B cell (primary cell): ENCODE measurements at regions not wholly inside any gene's neighbourhood (a gene's known extent, or its start where the extent isn't known, plus 50 kb on each side); places are given as distances from the start of the nearest gene placed in this dataset.

ENCODE experiments used
- ATAC-seq: fragments of 200-7000 bp; cut with Tn5 transposase; one replicate; pipeline ENCODE4 v1.10.0; 2021; ENCODE audit warnings: low read depth, mild to moderate bottlenecking, moderate number of reproducible peaks, moderate library complexity
- CTCF ChIA-PET: fragments of 350-600 bp; sonication (Branson Sonifier 250); formaldehyde crosslinking; loops from one replicate; lab custom pipeline; 2021; ENCODE audit warnings: antibody characterized with exemption, inconsistent platforms; lab: Charles Lee
- POLR2A ChIA-PET: fragments of 350-600 bp; sonication (Branson Sonifier 250); formaldehyde crosslinking; loops from one replicate; lab custom pipeline; 2021; ENCODE audit warnings: antibody characterized with exemption; lab: Charles Lee
- DNase-seq: peaks from one replicate; pipeline ENCODE4 v3.0.0; 2013
- H2AFZ ChIP-seq: 2 replicates; pipeline ENCODE4 v1.6.1; 2012; ENCODE audit warnings: mild to moderate bottlenecking, low read depth, low read length; ENCODE audit not compliant: insufficient read depth, poor library complexity, severe bottlenecking
- H3K27ac ChIP-seq, 2 donors: 1 replicate in 1 of 2; 2 replicates in 1 of 2; pipeline ENCODE4 v1.5.1; 2012 to 2013; ENCODE audit warnings: low read length in 2 of 2, mild to moderate bottlenecking in 2 of 2, moderate library complexity in 1 of 2
- H3K27me3 ChIP-seq, 4 experiments: fragments of 200-600 bp in 1 of 4; sonication (generic) in 1 of 4; replicated peaks in 1 of 4; 1 replicate in 2 of 4; 2 replicates in 2 of 4; pipeline versions ENCODE4 v1.6.1 to v1.7.0; 2013 to 2016; ENCODE audit warnings: low read length in 3 of 4, mild to moderate bottlenecking in 2 of 4, mixed read lengths in 1 of 4, moderate library complexity in 1 of 4; ENCODE audit not compliant: insufficient read depth in 4 of 4, control insufficient read depth in 3 of 4; ENCODE audit errors: control extremely low read depth in 1 of 4
- H3K36me3 ChIP-seq, 2 experiments: replicated peaks in 1 of 2; 1 replicate in 1 of 2; 2 replicates in 1 of 2; pipeline versions ENCODE4 v1.6.1 to v1.7.1; 2013; ENCODE audit warnings: low read length in 1 of 2; ENCODE audit not compliant: insufficient read depth in 2 of 2, control insufficient read depth in 1 of 2; ENCODE audit errors: control extremely low read depth in 1 of 2, extremely low read depth in 1 of 2
- H3K4me1 ChIP-seq, 2 donors: fragments of 200-600 bp in 1 of 2; sonication (generic) in 1 of 2; 1 replicate in 1 of 2; 2 replicates in 1 of 2; pipeline versions ENCODE4 v1.5.1 to v1.6.1; 2013 to 2017; ENCODE audit warnings: low read length in 2 of 2; ENCODE audit not compliant: control insufficient read depth in 2 of 2, insufficient read depth in 2 of 2
- H3K4me2 ChIP-seq: replicated peaks from 2 replicates; pipeline ENCODE3; 2012; ENCODE audit warnings: mild to moderate bottlenecking, low read depth, low read length; ENCODE audit not compliant: poor library complexity, severe bottlenecking
- H3K4me3 ChIP-seq, 5 experiments: fragments of 200-600 bp in 1 of 5; sonication (generic) in 1 of 5; 1 replicate in 3 of 5; 2 replicates in 2 of 5; pipeline versions ENCODE4 v1.5.1 to v1.7.0; 2011 to 2016; ENCODE audit warnings: low read length in 4 of 5, mild to moderate bottlenecking in 4 of 5, low read depth in 2 of 5, control low read depth in 1 of 5, moderate library complexity in 1 of 5; ENCODE audit not compliant: insufficient read depth in 1 of 5; ENCODE audit errors: control extremely low read depth in 1 of 5, extremely low read depth in 1 of 5
- H3K79me2 ChIP-seq: fragments of 200-600 bp; sonication (generic); one replicate; pipeline ENCODE4 v1.6.0; 2016; ENCODE audit warnings: low read length; ENCODE audit not compliant: control insufficient read depth, insufficient read depth
- H3K9ac ChIP-seq: fragments of 200-600 bp; sonication (generic); 2 replicates; pipeline ENCODE4 v1.6.1; 2017; ENCODE audit warnings: mild to moderate bottlenecking, low read length, moderate library complexity
- H3K9me3 ChIP-seq, 3 donors: one replicate each; pipeline versions ENCODE4 v1.6.1 to v1.7.1; 2013; ENCODE audit warnings: low read length in 2 of 3; ENCODE audit not compliant: control insufficient read depth in 2 of 3, insufficient read depth in 1 of 3; ENCODE audit errors: control extremely low read depth in 1 of 3
- H4K20me1 ChIP-seq: 2 replicates; pipeline ENCODE4 v1.6.0; 2012; ENCODE audit warnings: mild to moderate bottlenecking, low read length; ENCODE audit not compliant: insufficient read depth, control insufficient read depth, poor library complexity, severe bottlenecking
- H3K27ac Mint-ChIP-seq: one replicate; pipeline ENCODE4 v1.8.0; 2021; ENCODE audit warnings: mixed read lengths
- H3K27me3 Mint-ChIP-seq: one replicate; pipeline ENCODE4 v1.8.0; 2021; ENCODE audit warnings: mixed read lengths
- H3K4me1 Mint-ChIP-seq: one replicate; pipeline ENCODE4 v1.8.0; 2021; ENCODE audit warnings: mixed read lengths
- H3K4me3 Mint-ChIP-seq: one replicate; pipeline ENCODE4 v1.8.0; 2021; ENCODE audit warnings: mixed read lengths
- H3K9me3 Mint-ChIP-seq: one replicate; pipeline ENCODE4 v1.8.0; 2022; ENCODE audit warnings: mixed read lengths; ENCODE audit not compliant: insufficient read depth
- EZH2 ChIP-seq: IDR thresholded peaks from 2 replicates; pipeline ENCODE4 v1.6.1; 2012; ENCODE audit warnings: borderline replicate concordance, low read depth, mild to moderate bottlenecking, moderate library complexity, low read length; ENCODE audit not compliant: insufficient read depth, poor library complexity, severe bottlenecking
- WGBS: methylation state at CpG from one replicate; pipeline ENCODE4 v1.1.5; 2013; ENCODE audit warnings: missing lambda C conversion rate; ENCODE audit not compliant: insufficient coverage; 5-methylcytosine and 5-hydroxymethylcytosine counted together
- intact Hi-C: fragments of 100-400 bp; cut with micrococcal nuclease; formaldehyde crosslinking; loops from one replicate; pipeline ENCODE4 v1.10.0; 2022
- TF ChIP-seq, protein P1 (sequence below): fragments of 200-600 bp; IDR thresholded peaks from one replicate; pipeline ENCODE4 v1.8.0; 2022; ENCODE audit warnings: antibody characterized with exemption, mild to moderate bottlenecking

DNA sequence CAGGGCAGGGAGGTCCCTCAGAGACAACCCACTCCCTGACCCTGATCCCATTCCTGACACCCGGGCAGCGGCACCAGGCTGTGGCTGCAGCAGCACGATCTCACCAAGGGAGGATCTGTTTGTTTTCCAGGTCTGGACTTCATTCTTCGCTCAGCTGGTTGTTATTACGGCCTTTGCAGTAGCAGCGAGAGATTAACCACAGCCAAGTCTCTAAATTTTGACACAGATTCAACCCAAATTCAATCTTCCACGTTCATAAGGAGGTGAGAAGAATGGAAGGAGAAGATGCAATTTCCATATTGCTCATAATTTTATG, 91.1 kb upstream of the THBS2 start:
- Mint-ChIP-seq H3K4me1 (no peaks in the 10 kb centered on the region), H3K27ac (no peak overlapping the region), H3K4me3 (no peak overlapping the region), H3K9me3 (peaks cover 9% of the 10 kb centered on the region), H3K27me3 (no peaks in the 10 kb centered on the region)
- H3K36me3 ChIP-seq: no peaks in the 10 kb centered on the region
- WGBS: 69% methylated on average over 3 of the region's 7 CpGs
- DNase-seq (no peak), ATAC-seq (no peak)
- no peaks in the 10 kb centered on the region for H3K79me2 ChIP-seq
- H3K27ac ChIP-seq: no peak overlapping the region
- H4K20me1 ChIP-seq: no peaks in the 10 kb centered on the region
- ChIA-PET CTCF (no interaction called here), POLR2A (no interaction called here)
- TF ChIP-seq EZH2: no peak
- TF ChIP-seq, protein P1, sequence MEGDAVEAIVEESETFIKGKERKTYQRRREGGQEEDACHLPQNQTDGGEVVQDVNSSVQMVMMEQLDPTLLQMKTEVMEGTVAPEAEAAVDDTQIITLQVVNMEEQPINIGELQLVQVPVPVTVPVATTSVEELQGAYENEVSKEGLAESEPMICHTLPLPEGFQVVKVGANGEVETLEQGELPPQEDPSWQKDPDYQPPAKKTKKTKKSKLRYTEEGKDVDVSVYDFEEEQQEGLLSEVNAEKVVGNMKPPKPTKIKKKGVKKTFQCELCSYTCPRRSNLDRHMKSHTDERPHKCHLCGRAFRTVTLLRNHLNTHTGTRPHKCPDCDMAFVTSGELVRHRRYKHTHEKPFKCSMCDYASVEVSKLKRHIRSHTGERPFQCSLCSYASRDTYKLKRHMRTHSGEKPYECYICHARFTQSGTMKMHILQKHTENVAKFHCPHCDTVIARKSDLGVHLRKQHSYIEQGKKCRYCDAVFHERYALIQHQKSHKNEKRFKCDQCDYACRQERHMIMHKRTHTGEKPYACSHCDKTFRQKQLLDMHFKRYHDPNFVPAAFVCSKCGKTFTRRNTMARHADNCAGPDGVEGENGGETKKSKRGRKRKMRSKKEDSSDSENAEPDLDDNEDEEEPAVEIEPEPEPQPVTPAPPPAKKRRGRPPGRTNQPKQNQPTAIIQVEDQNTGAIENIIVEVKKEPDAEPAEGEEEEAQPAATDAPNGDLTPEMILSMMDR: no peak
- no peak overlapping the region for H3K4me3 ChIP-seq
- no peak overlapping the region for H2AFZ ChIP-seq
- H3K27me3 ChIP-seq: no peaks in the 10 kb centered on the region
- no peak overlapping the region for H3K4me2 ChIP-seq
- no peaks in the 10 kb centered on the region for H3K4me1 ChIP-seq
- H3K9ac ChIP-seq: no peak overlapping the region
- intact Hi-C loops: no loop called here
- no peaks in the 10 kb centered on the region for H3K9me3 ChIP-seq

DNA sequence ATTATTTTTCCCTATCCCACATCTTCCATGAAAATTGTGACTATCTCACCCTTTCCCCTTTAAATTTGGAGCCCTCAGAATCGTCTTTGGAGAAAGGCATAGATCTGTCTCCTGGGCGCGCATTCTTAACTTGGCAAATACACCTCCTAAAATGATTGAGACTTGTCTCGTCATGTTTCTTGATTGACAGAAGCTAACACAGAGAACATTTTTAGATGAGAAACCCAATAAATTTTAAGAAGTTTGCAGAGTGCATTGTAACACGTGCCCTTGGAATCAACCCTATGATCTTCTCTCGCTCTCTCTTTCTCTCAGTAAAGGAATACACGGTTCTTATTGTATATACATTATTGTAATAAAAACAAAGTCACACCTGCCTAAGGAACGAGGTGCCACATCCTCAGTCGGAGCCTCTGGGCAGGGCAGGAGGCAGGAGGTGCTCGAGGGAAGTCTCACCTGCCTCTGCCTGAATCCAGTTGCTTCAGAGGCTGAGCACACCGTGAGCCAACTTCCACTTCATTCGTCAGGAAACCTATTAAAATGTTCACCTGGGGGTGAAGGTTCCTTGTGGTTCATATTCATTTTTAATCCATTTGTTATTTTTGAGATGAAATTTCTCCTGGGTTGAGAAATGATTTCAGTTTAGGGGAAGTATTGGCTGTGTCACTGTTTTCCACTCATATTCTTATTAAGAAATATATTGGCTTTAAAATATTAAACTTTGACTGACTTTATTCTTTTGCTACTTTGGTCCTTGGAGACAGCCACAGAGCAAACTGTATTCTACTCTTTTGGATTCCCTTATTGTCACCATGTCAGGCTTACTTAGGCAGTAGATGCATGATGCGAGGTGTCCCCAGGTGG, 90.5 kb upstream of the THBS2 start:
- Histone ChIP-seq H3K79me2 (no peaks in the 10 kb centered on the region), H3K36me3 (no peaks in the 10 kb centered on the region), H3K9me3 (no peaks in the 10 kb centered on the region), H3K9ac (no peak overlapping the region), H3K4me2 (no peak overlapping the region), H4K20me1 (no peaks in the 10 kb centered on the region), H2AFZ (no peak overlapping the region), H3K4me1 (no peaks in the 10 kb centered on the region), H3K27ac (no peak overlapping the region), H3K4me3 (no peak overlapping the region), H3K27me3 (no peaks in the 10 kb centered on the region)
- no peak for ATAC-seq
- Mint-ChIP-seq H3K4me1 (no peaks in the 10 kb centered on the region), H3K27me3 (no peaks in the 10 kb centered on the region), H3K9me3 (peaks cover 4% of the 10 kb centered on the region), H3K27ac (no peak overlapping the region), H3K4me3 (no peak overlapping the region)
- ChIA-PET CTCF (no interaction called here), POLR2A (no interaction called here)
- intact Hi-C loops: no loop called here
- no peak for DNase-seq
- 83% methylated on average over 6 of the region's 13 CpGs for WGBS
- TF ChIP-seq, protein P1: no peak
- TF ChIP-seq EZH2: no peak
